NOMO-1 treated with dmso at 0.1 percent for 144 hours (cell line): ENCODE measurements at regions not wholly inside any gene's neighbourhood (a gene's known extent, or its start where the extent isn't known, plus 50 kb on each side); places are given as distances from the start of the nearest gene placed in this dataset.

Experiments used
- DNase-seq: peaks from one replicate; lab custom pipeline; 2025; ENCODE audit not compliant: unreplicated experiment; lab: John Stamatoyannopoulos, UW

- DNase-seq: no peak
These were observed 50.3 kb downstream of the NAV1 start for GRCh38 chr1:201589186-201589585.

- no peak for DNase-seq
These were observed 51.5 kb downstream of the NAV1 start for GRCh38 chr1:201590474-201590873.

DNA sequence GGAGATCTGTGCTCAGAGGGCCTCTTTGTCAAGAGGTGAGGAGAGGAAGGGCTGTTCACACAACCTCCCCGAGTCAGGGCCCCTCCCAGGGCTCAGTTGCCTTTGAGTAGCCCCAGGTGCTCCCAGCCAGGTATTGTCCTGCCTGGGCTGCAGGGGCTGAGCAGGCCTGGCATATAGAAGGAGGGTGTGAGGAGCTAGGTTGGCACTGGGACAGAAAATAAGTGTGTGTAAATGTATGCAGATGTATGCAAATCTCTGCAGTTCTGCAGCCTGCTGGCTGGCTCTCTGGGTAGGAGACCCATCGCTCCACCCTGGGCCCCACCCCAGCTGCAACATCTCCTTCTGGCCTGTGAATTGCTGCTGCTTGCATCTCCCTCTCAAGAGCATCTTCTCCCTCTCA is 52.4 kb downstream of the NAV1 start:
- DNase-seq: no peak

GRCh38 chr1:201591981-201592380 is 53.1 kb downstream of the NAV1 start:
- DNase-seq: no peak

DNA sequence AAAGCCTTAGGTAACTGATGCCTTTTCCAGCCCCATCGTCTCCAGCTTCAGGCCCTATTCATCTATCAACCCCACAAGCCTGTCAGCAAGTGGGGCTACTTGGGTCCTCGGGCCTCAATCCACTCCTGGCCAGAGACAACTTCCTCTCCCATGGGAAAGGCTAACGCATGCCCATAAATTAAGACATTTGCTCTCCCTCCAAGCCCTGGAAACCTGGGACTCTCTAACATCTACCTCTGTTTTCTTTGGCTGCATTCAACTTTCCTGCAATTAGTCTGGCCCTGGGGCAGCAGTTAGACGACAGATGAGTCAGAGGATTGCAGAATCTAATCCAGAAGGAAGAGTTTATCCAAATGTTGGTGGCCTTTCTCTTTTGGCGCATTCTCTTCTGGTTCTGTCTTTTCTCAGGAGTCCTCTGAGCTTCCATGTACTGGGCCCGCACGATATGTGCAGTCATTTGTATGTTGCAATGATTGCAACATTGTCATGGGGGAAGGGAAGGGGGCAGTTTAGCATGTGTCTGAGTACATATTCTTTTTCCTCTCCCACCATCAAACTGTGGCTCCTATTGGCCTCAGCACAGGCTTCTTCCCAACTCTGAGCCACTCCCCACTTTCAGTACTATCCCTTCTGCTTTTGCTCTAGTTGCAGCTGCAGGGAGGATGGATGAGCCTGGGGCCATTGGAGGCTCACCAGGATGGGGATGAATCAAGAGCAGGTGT is 54.4 kb downstream of the NAV1 start:
- DNase-seq: peak; percentile 65

GRCh38 chr1:201594575-201595245 is 55.8 kb downstream of the NAV1 start:
- DNase-seq: peak; percentile 52

DNA sequence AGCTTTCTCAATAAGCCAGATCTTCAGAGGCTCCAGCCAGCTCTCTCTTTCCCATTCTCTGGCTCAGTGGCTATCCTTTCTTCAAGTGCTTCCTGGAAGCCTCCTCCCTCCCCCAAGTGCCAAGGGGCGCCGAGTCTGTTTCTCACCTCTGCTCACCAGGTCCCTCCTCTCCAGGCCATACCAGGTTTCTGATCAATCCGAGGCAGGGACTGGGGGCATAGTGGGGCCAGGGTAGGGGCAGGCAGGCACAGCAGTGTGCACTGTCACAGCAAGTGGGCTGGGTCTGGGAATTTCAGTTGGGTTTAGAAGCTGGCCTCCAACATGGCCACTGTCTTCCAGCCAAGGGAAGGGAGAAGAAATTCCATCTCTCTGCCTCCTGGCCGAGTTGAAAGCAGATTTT is 56.5 kb downstream of the NAV1 start:
- DNase-seq: no peak

DNA sequence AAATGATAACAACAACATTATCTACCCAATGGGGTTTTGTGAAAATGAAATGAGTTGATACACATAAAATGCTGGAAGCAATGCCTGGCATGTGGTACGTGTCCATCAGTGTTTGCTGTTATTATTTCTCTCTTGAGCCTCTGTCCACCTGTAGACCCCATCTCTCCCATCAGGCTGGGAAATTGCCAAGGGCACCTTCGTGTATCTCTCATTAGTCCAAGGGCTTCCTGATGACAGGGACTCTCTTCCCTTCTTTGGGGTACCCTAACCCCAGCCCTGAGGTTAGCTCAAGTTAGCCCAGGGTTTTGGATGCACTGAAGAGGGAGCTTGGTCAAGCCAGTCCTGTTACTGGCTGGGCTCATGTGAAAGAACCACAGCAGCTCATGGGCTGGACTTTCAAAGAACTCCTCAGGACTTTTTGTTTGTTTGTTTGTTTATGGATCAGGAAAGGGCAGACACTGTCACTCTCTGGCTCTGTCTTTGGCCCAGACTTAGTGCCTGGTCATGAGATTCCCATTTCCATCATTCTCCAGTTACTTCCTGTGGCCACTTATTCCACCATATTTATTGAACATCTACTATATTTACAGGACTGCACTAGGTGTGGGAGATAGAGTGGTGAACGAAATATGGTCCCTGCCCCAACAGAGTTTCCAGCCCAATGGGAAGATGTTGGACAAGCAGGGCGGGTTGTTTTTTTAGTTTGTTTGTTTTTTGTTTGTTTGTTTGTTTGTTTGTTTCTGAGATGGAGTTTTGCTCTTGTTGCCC is 57.4 kb downstream of the NAV1 start:
- no peak for DNase-seq

- DNase-seq: no peak
These were observed 58.8 kb downstream of the NAV1 start for GRCh38 chr1:201597551-201598230.

DNA sequence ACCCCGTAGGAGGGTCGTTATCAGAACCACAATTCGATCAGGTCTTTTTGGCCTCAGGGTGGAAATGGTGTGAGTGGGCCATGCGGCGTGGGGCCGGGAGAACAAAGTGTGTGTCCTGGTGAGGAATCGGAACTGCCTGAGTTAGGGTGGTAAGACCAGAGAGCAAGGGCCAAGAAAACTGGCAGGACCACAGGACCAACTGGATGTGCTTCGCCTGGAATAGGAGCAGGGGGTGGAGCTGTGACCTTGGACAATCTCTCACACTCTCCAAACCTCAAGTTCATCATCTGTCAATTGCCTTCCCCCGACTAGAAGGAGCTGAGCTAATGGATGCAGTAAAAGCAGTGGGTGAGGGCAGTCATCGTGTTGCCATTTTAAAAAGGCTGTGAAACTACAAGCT is 59.5 kb downstream of the NAV1 start:
- DNase-seq: no peak

GRCh38 chr1:201598973-201599372 is 60.0 kb downstream of the NAV1 start:
- DNase-seq: no peak

GRCh38 chr1:201599548-201599947 is 60.6 kb downstream of the NAV1 start:
- no peak for DNase-seq

- no peak for DNase-seq
These were observed 63.7 kb downstream of the NAV1 start for GRCh38 chr1:201602413-201603265.

DNA sequence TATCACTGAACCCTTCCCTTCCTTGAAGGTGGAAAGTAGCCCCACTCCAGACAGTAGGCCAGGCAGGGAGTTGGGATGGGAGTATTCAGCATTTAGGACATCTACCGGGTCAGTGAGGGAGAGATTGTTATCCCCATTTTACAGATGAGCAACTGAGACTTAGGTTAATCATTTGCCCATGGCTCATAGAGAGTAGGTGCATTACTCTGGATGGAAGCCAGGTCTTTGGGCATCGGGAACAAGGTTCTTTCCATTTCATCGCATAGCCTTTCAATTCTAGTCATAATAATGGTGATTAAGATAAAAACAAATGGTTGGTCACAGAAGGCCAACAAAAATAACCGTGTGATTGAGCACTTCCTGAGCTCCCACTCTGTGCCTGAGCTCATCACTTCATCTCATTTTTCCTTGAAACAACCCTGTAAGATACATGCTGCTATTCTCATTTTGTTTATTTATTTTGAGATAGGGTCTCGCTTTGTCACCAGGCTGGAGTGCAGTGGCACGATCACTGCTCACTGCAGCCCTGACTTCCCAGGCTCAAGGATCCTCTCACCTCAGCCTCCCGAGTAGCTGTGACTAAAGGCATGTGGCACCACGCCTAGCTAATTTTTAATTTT is 64.8 kb downstream of the NAV1 start:
- DNase-seq: no peak

DNA sequence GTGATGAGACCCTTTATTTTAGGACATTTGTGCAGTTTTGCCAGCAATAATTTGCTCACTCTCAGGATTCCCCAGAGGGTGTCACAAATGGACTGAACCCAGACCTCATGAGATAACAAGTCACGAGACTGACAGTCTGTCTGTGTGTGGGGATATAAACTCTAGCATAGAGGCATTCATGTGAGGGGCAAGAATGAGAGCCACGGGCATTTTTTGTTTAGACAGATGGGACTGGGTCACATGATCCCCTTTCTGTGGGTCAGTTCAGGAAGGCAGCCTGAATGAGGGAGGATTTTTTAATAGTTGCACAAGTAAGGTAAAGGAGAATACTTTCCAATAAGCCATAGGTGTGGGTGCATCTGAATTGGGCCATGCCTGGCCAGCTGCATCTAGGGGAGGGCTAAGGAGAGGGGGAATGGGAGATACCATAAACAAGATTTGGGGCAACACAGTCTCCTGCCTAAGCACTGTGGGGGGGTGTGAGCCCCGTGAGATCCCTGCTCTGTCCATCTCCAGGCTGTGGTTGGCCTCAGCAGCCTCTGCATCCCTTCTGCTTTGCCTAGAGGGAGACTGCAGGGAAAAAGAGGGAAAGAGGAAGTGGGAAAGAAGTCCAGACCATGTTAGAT is 66.6 kb downstream of the NAV1 start:
- no peak for DNase-seq

- DNase-seq: no peak
These were observed 67.2 kb downstream of the NAV1 start for GRCh38 chr1:201606096-201606495.

GRCh38 chr1:201606623-201607022 is 67.7 kb downstream of the NAV1 start:
- DNase-seq: no peak

DNA sequence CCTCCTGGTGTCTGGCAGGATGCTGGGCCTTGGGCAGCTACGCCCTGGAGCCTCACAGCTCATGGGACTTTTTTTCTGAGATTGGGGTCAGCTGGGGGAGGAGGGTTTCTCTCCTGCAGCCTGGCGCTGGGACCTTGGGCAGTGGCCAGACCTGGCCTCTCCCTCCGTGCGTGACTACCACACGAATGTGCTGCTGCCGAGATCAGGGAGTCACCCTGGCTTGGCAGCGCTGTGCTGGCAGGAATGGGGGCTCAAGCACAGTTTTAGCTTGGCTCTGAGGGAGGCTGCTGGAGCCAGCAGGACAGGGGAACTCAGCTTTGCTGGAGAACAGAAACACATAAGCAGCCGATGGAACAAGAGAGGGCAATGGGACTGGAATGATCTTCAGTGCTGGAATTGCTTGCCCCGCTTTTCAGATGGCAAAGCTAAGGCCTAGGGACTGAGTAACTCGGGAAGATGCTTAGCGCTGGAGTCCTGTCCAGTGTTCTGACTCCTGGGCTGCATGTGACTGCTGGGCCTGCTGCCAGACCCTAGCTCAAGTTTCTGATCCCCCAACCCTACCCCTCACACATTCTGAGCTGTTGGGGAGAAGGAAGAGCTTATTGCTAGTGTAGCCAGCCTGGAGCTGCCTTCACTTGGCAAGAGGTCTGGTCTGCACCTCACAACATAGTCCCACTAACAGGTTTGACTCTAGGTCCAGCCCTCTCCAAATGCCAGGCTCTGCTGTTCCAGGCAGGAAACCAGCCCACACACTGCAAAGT is 69.9 kb downstream of the NAV1 start:
- no peak for DNase-seq
